ENCODE measurements at regions not wholly inside any gene's neighbourhood (a gene's known extent, or its start where the extent isn't known, plus 50 kb on each side); places are given as distances from the start of the nearest gene placed in this dataset.
A peak's percentile ranks its signal among the peaks of the same experiment; 100 is the strongest.

GRCh38 chr14:80428171-80428570, 216.9 kb upstream of the DIO2 start:
- Mint-ChIP-seq H3K4me1 (ENCODE audit: low read depth) (peaks cover 23% of the 10 kb centered on the region), H3K4me3 (ENCODE audit: unreplicated experiment) (no peak overlapping the region), H3K27ac (ENCODE audit: unreplicated experiment) (peak overlapping the region; percentile 43), H3K27me3 (ENCODE audit: low read depth) (no peaks in the 10 kb centered on the region), H3K36me3 (ENCODE audit: low read depth) (no peaks in the 10 kb centered on the region), H3K9me3 (ENCODE audit: low read depth) (no peaks in the 10 kb centered on the region)
- no peak for DNase-seq (ENCODE audit: low spot score)
- no peak for TF ChIP-seq CTCF (IDR thresholded peaks at IDR 0.05)

GRCh38 chr14:80427101-80427500, 215.8 kb upstream of the DIO2 start:
- Mint-ChIP-seq H3K4me3 (ENCODE audit: unreplicated experiment) (no peak overlapping the region), H3K4me1 (ENCODE audit: low read depth) (peaks cover 23% of the 10 kb centered on the region), H3K9me3 (ENCODE audit: low read depth) (no peaks in the 10 kb centered on the region), H3K36me3 (ENCODE audit: low read depth) (no peaks in the 10 kb centered on the region), H3K27ac (ENCODE audit: unreplicated experiment) (no peak overlapping the region), H3K27me3 (ENCODE audit: low read depth) (no peaks in the 10 kb centered on the region)
- TF ChIP-seq CTCF (IDR thresholded peaks at IDR 0.05) = no peak
- DNase-seq (ENCODE audit: low spot score) = no peak

GRCh38 chr14:80426683-80427082, 215.4 kb upstream of the DIO2 start:
- no peak overlapping the region for H3K4me3 Mint-ChIP-seq (ENCODE audit: unreplicated experiment)
- H3K27me3 Mint-ChIP-seq (ENCODE audit: low read depth) = no peaks in the 10 kb centered on the region
- no peak for TF ChIP-seq CTCF (IDR thresholded peaks at IDR 0.05)
- H3K4me1 Mint-ChIP-seq (ENCODE audit: low read depth) = peaks cover 23% of the 10 kb centered on the region
- DNase-seq (ENCODE audit: low spot score) = no peak
- H3K27ac Mint-ChIP-seq (ENCODE audit: unreplicated experiment) = no peak overlapping the region
- no peaks in the 10 kb centered on the region for H3K36me3 Mint-ChIP-seq (ENCODE audit: low read depth)
- no peaks in the 10 kb centered on the region for H3K9me3 Mint-ChIP-seq (ENCODE audit: low read depth)

- Mint-ChIP-seq H3K4me3 (ENCODE audit: unreplicated experiment) (no peak overlapping the region), H3K4me1 (ENCODE audit: low read depth) (peaks cover 23% of the 10 kb centered on the region), H3K27ac (ENCODE audit: unreplicated experiment) (peak overlapping the region; percentile 24), H3K36me3 (ENCODE audit: low read depth) (no peaks in the 10 kb centered on the region), H3K9me3 (ENCODE audit: low read depth) (no peaks in the 10 kb centered on the region), H3K27me3 (ENCODE audit: low read depth) (no peaks in the 10 kb centered on the region)
- TF ChIP-seq CTCF (IDR thresholded peaks at IDR 0.05) = no peak
- no peak for DNase-seq (ENCODE audit: low spot score)
Observed at GRCh38 chr14:80425686-80426085, 214.4 kb upstream of the DIO2 start.

- TF ChIP-seq CTCF (IDR thresholded peaks at IDR 0.05) = no peak
Observed at GRCh38 chr14:80419769-80420168, 208.5 kb upstream of the DIO2 start.

More at GRCh38 chr14:80419769-80420168, 208.5 kb upstream of the DIO2 start:
- Mint-ChIP-seq H3K4me3 (ENCODE audit: unreplicated experiment) (no peak overlapping the region), H3K27ac (ENCODE audit: unreplicated experiment) (no peak overlapping the region), H3K4me1 (ENCODE audit: low read depth) (peaks cover 7% of the 10 kb centered on the region), H3K36me3 (ENCODE audit: low read depth) (no peaks in the 10 kb centered on the region), H3K27me3 (ENCODE audit: low read depth) (no peaks in the 10 kb centered on the region), H3K9me3 (ENCODE audit: low read depth) (no peaks in the 10 kb centered on the region)
- DNase-seq (ENCODE audit: low spot score) = no peak

All from chondrocyte (in vitro differentiated cells).